IPS-20b (cell line): ENCODE measurements at regions not wholly inside any gene's neighbourhood (a gene's known extent, or its start where the extent isn't known, plus 50 kb on each side); places are given as distances from the start of the nearest gene placed in this dataset.

Source experiments
- H3K27ac ChIP-seq: one replicate; pipeline ENCODE4 v1.5.1; 2013; ENCODE audit warnings: low read length
- H3K27me3 ChIP-seq: 2 replicates; pipeline ENCODE4 v1.6.1; 2013; ENCODE audit warnings: mild to moderate bottlenecking, low read length, inconsistent platforms; ENCODE audit not compliant: insufficient read depth
- H3K36me3 ChIP-seq: 2 replicates; pipeline ENCODE4 v1.6.1; 2013; ENCODE audit warnings: low read depth, mild to moderate bottlenecking, inconsistent platforms, low read length, moderate library complexity; ENCODE audit not compliant: insufficient read depth
- H3K4me1 ChIP-seq: 2 replicates; pipeline ENCODE4 v1.6.1; 2013; ENCODE audit warnings: mild to moderate bottlenecking, control low read depth, inconsistent platforms, low read length, moderate library complexity; ENCODE audit not compliant: insufficient read depth
- H3K4me3 ChIP-seq: 2 replicates; pipeline ENCODE4 v1.5.1; 2013; ENCODE audit warnings: mild to moderate bottlenecking, low read length, inconsistent platforms
- H3K9ac ChIP-seq: 2 replicates; pipeline ENCODE4 v1.6.1; 2013; ENCODE audit warnings: low read depth, mild to moderate bottlenecking, inconsistent platforms, low read length, moderate library complexity
- H3K9me3 ChIP-seq: 2 replicates; pipeline ENCODE4 v1.6.1; 2013; ENCODE audit warnings: mild to moderate bottlenecking, low read depth, low read length, inconsistent platforms; ENCODE audit not compliant: insufficient read depth

- Histone ChIP-seq H3K36me3 (no peaks in the 10 kb centered on the region), H3K9me3 (no peaks in the 10 kb centered on the region), H3K9ac (no peak overlapping the region), H3K4me1 (0 out of 2 replicates have a peak, but pooled peaks cover 5% of the 10 kb centered on the region), H3K27ac (no peak overlapping the region), H3K27me3 (no peaks in the 10 kb centered on the region), H3K4me3 (no peak overlapping the region)
Measured at GRCh38 chr12:44961887-44962286, 85.8 kb upstream of the NELL2 start.

DNA sequence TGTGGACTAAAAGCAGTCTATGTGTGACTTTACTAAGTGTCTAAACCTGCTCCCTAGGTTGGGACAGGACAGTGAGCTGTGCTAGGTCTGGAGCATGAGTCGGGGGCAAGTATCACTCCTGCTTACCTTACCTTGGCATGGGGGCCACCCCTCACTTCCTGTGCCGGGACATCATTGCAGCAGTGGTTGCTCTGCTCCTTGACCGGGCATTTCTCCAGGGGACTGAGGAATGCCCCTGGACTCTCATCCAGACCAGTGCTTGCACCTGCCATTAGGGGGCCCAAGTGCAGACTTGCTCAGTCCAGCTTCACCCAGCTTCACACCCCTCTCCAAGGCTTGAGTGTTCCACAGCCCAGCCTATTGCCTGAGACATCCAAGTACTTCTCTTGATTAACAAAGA is 84.7 kb upstream of the NELL2 start:
- Histone ChIP-seq H3K27ac (no peak overlapping the region), H3K4me1 (0 out of 2 replicates have a peak, but pooled peaks cover 5% of the 10 kb centered on the region), H3K27me3 (no peaks in the 10 kb centered on the region), H3K9me3 (no peaks in the 10 kb centered on the region), H3K4me3 (no peak overlapping the region), H3K36me3 (no peaks in the 10 kb centered on the region), H3K9ac (no peak overlapping the region)

DNA sequence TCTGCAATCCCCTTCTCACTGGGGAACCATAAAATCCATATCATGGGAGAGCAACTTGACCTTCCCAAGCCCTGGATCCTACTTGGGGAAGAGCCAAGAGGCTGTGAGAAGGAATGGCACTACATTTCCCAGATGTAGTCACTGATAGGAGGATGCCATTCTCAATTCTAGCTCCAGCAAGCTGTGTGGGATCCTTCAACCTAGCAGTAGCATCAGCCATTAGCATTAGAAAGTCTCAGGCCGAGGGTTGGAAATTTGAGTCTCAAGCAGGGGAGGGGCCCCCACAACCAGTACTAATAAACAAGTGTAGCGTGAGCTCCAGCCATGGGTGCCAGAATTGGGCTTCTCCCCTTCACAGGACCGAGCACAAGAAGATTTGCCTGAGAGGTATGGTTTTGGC is 84.3 kb upstream of the NELL2 start:
- Histone ChIP-seq H3K9me3 (no peaks in the 10 kb centered on the region), H3K36me3 (no peaks in the 10 kb centered on the region), H3K4me1 (0 out of 2 replicates have a peak, but pooled peaks cover 5% of the 10 kb centered on the region), H3K9ac (no peak overlapping the region), H3K4me3 (no peak overlapping the region), H3K27me3 (no peaks in the 10 kb centered on the region), H3K27ac (no peak overlapping the region)

- H3K4me3 ChIP-seq = peak overlapping the region; percentile 42; the same call in 1 of the 2 replicates
- no peaks in the 10 kb centered on the region for H3K36me3 ChIP-seq
- no peak overlapping the region for H3K9ac ChIP-seq
- H3K9me3 ChIP-seq = no peaks in the 10 kb centered on the region
- no peaks in the 10 kb centered on the region for H3K27me3 ChIP-seq
- H3K27ac ChIP-seq = no peak overlapping the region
- H3K4me1 ChIP-seq = peaks cover 7% of the 10 kb centered on the region; the same call in 1 of the 2 replicates
Measured at GRCh38 chr12:44947163-44947562, 71.0 kb upstream of the NELL2 start.

- Histone ChIP-seq H3K27me3 (no peaks in the 10 kb centered on the region), H3K9ac (no peak overlapping the region)
Measured at GRCh38 chr12:44942714-44943113, 66.6 kb upstream of the NELL2 start.

GRCh38 chr12:44930972-44931600 is 55.0 kb upstream of the NELL2 start:
- Histone ChIP-seq H3K4me3 (no peak overlapping the region), H3K36me3 (no peaks in the 10 kb centered on the region), H3K9ac (no peak overlapping the region), H3K9me3 (peaks cover 5% of the 10 kb centered on the region; the same call in 1 of the 2 replicates), H3K4me1 (no peaks in the 10 kb centered on the region), H3K27ac (no peak overlapping the region), H3K27me3 (no peaks in the 10 kb centered on the region)

More at GRCh38 chr12:44942714-44943113, 66.6 kb upstream of the NELL2 start:
- peaks cover 7% of the 10 kb centered on the region; the same call in 1 of the 2 replicates for H3K4me1 ChIP-seq
- H3K9me3 ChIP-seq = no peaks in the 10 kb centered on the region
- H3K36me3 ChIP-seq = no peaks in the 10 kb centered on the region
- H3K27ac ChIP-seq = no peak overlapping the region
- H3K4me3 ChIP-seq = no peak overlapping the region

- no peaks in the 10 kb centered on the region for H3K27me3 ChIP-seq
- H3K9ac ChIP-seq = no peak overlapping the region
- peaks cover 5% of the 10 kb centered on the region; the same call in 1 of the 2 replicates for H3K9me3 ChIP-seq
- H3K4me3 ChIP-seq = no peak overlapping the region
- no peaks in the 10 kb centered on the region for H3K36me3 ChIP-seq
- no peaks in the 10 kb centered on the region for H3K4me1 ChIP-seq
- no peak overlapping the region for H3K27ac ChIP-seq
Measured at GRCh38 chr12:44929236-44929885, 53.2 kb upstream of the NELL2 start.
